Hepatocyte (in vitro differentiated cells): ENCODE measurements at regions not wholly inside any gene's neighbourhood (a gene's known extent, or its start where the extent isn't known, plus 50 kb on each side); places are given as distances from the start of the nearest gene placed in this dataset.

Experiments used
- DNase-seq: peaks from one replicate; pipeline ENCODE4 v3.0.0-alpha.2; 2016; ENCODE audit warnings: low spot score
- H2AFZ ChIP-seq: fragments of 200-600 bp; sonication (generic); 2 replicates; pipeline ENCODE4 v1.6.0; 2016; ENCODE audit warnings: antibody characterized with exemption, mild to moderate bottlenecking
- H3K27ac ChIP-seq: fragments of 200-600 bp; sonication (generic); 2 replicates; pipeline ENCODE4 v1.5.1; 2016; ENCODE audit warnings: mild to moderate bottlenecking
- H3K27me3 ChIP-seq: fragments of 200-600 bp; sonication (generic); 2 replicates; pipeline ENCODE4 v1.6.1; 2016
- H3K36me3 ChIP-seq: fragments of 200-600 bp; sonication (generic); replicated peaks from 2 replicates; pipeline ENCODE4 v1.5.1; 2016; ENCODE audit warnings: low read depth; ENCODE audit not compliant: insufficient read depth
- H3K4me1 ChIP-seq: fragments of 200-600 bp; sonication (generic); 2 replicates; pipeline ENCODE4 v1.5.1; 2016; ENCODE audit warnings: mild to moderate bottlenecking, moderate library complexity; ENCODE audit not compliant: insufficient read depth
- H3K4me2 ChIP-seq: fragments of 200-600 bp; sonication (generic); 2 replicates; pipeline ENCODE4 v1.6.0; 2016
- H3K4me3 ChIP-seq: fragments of 200-600 bp; sonication (generic); 2 replicates; pipeline ENCODE4 v1.5.1; 2016; ENCODE audit warnings: mild to moderate bottlenecking
- H3K79me2 ChIP-seq: fragments of 200-600 bp; sonication (generic); 2 replicates; pipeline ENCODE4 v1.6.0; 2017; ENCODE audit warnings: mild to moderate bottlenecking
- H3K9me2 ChIP-seq: fragments of 200-600 bp; sonication (generic); replicated peaks from 2 replicates; pipeline ENCODE4 v1.6.0; 2017; ENCODE audit warnings: mild to moderate bottlenecking; ENCODE audit not compliant: insufficient read depth
- H3K9me3 ChIP-seq: fragments of 200-600 bp; sonication (generic); 2 replicates; pipeline ENCODE4 v1.5.1; 2016; ENCODE audit warnings: low read depth, mild to moderate bottlenecking
- H4K20me1 ChIP-seq: fragments of 200-600 bp; sonication (generic); 2 replicates; pipeline ENCODE4 v1.6.0; 2016; ENCODE audit warnings: mild to moderate bottlenecking; ENCODE audit not compliant: insufficient read depth, poor library complexity, severe bottlenecking
- EZH2 ChIP-seq: fragments of 200-600 bp; sonication (generic); IDR thresholded peaks from 2 replicates; pipeline ENCODE4 v1.6.1; 2016; ENCODE audit warnings: antibody characterized with exemption, mild to moderate bottlenecking, borderline replicate concordance
- EZH2phosphoT487 ChIP-seq: fragments of 200-600 bp; sonication (generic); IDR thresholded peaks from one replicate; pipeline ENCODE4 v1.6.1; 2018; ENCODE audit warnings: antibody characterized with exemption, mild to moderate bottlenecking, low read depth, moderate library complexity; ENCODE audit not compliant: unreplicated experiment, severe bottlenecking
- WGBS: methylation state at CpG from one replicate; pipeline ENCODE4 v1.1.6; 2016; ENCODE audit warnings: low lambda C conversion rate; ENCODE audit errors: missing lambda C conversion rate; 5-methylcytosine and 5-hydroxymethylcytosine counted together
- TF ChIP-seq, protein P1 (sequence below): fragments of 200-600 bp; sonication (generic); IDR thresholded peaks from 2 replicates; pipeline ENCODE4 v1.5.1; 2016; ENCODE audit warnings: antibody characterized with exemption, mild to moderate bottlenecking; ENCODE audit not compliant: poor library complexity

DNA sequence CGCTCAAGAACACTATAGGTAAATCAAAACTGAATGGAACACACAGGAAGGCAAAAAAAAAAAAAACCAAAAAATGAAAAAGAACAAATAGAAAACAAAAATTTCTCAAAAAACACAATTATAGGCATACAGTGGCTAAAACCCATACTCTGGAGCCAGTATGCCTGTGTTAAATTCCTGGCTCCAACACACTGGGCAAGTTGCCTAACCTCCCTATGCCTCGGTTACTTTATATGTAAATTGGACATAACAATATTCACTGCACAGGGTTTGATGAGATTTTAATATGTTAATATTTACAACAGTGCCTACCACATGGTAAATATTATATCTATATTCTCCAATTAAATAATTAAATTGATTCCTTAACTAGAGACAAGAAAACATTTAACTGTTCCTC, 217.1 kb downstream of the HTR7 start:
- 83% methylated on average over 2 of the region's 2 CpGs for WGBS
- no peak for DNase-seq
- no peak overlapping the region for H3K4me2 ChIP-seq
- H3K9me2 ChIP-seq = no peaks in the 10 kb centered on the region
- no peaks in the 10 kb centered on the region for H3K9me3 ChIP-seq
- H4K20me1 ChIP-seq = no peaks in the 10 kb centered on the region
- H3K79me2 ChIP-seq = no peaks in the 10 kb centered on the region
- H3K27ac ChIP-seq = no peak overlapping the region
- H3K27me3 ChIP-seq = no peaks in the 10 kb centered on the region
- H2AFZ ChIP-seq = no peak overlapping the region
- H3K4me3 ChIP-seq = no peak overlapping the region
- peaks cover 8% of the 10 kb centered on the region for H3K4me1 ChIP-seq
- H3K36me3 ChIP-seq = no peaks in the 10 kb centered on the region
- TF ChIP-seq EZH2phosphoT487 = no peak
- TF ChIP-seq, protein P1, sequence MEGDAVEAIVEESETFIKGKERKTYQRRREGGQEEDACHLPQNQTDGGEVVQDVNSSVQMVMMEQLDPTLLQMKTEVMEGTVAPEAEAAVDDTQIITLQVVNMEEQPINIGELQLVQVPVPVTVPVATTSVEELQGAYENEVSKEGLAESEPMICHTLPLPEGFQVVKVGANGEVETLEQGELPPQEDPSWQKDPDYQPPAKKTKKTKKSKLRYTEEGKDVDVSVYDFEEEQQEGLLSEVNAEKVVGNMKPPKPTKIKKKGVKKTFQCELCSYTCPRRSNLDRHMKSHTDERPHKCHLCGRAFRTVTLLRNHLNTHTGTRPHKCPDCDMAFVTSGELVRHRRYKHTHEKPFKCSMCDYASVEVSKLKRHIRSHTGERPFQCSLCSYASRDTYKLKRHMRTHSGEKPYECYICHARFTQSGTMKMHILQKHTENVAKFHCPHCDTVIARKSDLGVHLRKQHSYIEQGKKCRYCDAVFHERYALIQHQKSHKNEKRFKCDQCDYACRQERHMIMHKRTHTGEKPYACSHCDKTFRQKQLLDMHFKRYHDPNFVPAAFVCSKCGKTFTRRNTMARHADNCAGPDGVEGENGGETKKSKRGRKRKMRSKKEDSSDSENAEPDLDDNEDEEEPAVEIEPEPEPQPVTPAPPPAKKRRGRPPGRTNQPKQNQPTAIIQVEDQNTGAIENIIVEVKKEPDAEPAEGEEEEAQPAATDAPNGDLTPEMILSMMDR = no peak
- no peak for TF ChIP-seq EZH2

DNA sequence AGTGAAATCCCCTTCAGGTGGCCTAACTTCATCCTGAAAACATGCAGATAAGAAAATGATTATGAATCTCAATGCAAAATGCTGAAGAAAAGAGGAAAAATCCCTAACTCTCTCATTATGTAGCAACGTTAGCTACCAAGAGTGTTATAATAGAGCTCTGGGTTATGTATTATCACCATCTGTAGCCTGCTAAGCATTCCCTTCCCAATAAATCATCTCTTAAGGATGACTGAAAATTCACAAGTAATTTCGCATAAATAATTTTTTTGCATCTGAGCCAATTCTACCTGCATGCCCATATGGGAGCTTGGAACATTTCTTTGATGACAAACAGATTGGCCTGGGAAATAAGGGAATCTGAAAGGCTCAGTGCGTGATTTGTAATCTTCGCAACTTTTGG, 216.1 kb downstream of the HTR7 start:
- Histone ChIP-seq H3K4me2 (no peak overlapping the region), H3K79me2 (no peaks in the 10 kb centered on the region), H3K9me2 (no peaks in the 10 kb centered on the region), H4K20me1 (no peaks in the 10 kb centered on the region), H3K27me3 (no peaks in the 10 kb centered on the region), H3K9me3 (no peaks in the 10 kb centered on the region), H3K4me1 (peaks cover 8% of the 10 kb centered on the region), H3K36me3 (no peaks in the 10 kb centered on the region), H3K27ac (no peak overlapping the region), H2AFZ (no peak overlapping the region), H3K4me3 (no peak overlapping the region)
- 59% methylated on average over 4 of the region's 4 CpGs for WGBS
- TF ChIP-seq, protein P1 = no peak
- no peak for TF ChIP-seq EZH2
- TF ChIP-seq EZH2phosphoT487 = no peak
- DNase-seq = no peak

DNA sequence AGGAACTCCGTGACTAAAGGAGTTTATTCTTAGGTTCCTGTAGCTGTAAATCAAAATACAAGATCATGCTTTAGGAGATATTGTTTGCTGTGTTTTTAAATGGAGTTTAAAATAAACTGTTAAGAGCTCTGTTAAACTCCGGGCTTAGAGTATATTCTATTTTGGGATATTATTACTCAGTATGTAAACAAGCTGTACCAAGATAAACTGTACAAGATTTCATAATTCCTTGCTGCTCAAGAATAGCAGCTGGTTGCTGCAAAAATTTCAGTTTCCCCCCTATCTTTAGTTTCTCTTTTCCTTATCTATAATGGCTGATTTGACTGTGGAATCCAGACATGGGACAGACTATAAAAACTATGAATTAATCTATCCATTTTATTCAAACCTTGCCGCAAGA, 215.7 kb downstream of the HTR7 start:
- no peak overlapping the region for H3K4me3 ChIP-seq
- H4K20me1 ChIP-seq = no peaks in the 10 kb centered on the region
- peak overlapping the region; percentile 15 for H3K27ac ChIP-seq
- no peak overlapping the region for H2AFZ ChIP-seq
- no peaks in the 10 kb centered on the region for H3K27me3 ChIP-seq
- DNase-seq = no peak
- H3K36me3 ChIP-seq = no peaks in the 10 kb centered on the region
- TF ChIP-seq EZH2phosphoT487 (no peak), EZH2 (no peak)
- TF ChIP-seq, protein P1 = no peak
- WGBS = 34% methylated on average over 3 of the region's 3 CpGs
- peaks cover 8% of the 10 kb centered on the region for H3K4me1 ChIP-seq
- H3K9me2 ChIP-seq = no peaks in the 10 kb centered on the region
- H3K4me2 ChIP-seq = peak overlapping the region; percentile 14
- H3K79me2 ChIP-seq = no peaks in the 10 kb centered on the region
- no peaks in the 10 kb centered on the region for H3K9me3 ChIP-seq

DNA sequence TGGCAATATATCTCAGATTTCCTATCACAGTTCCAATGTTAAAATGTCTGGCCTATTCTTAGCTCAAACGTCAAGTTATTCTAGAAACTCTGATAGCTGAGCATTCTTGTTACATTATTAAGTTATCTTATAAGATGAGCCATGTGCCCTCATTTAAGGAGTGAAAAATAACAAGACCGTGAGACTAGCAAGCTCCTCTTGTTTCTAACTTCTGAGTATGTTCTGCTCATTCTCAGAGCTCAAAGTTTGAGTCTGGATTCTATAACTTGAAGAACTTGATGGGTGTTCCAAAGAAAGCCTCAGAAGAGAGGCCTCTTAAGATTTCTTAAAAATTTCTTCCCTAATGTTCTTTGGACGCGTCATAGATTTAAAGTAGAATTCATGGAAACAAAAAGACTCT, 215.2 kb downstream of the HTR7 start:
- 58% methylated on average over 4 of the region's 4 CpGs for WGBS
- Histone ChIP-seq H3K27ac (peak overlapping the region; percentile 15), H3K4me2 (peak overlapping the region; percentile 14)

More for the DNA sequence above, 215.2 kb downstream of the HTR7 start:
- TF ChIP-seq, protein P1 = no peak
- TF ChIP-seq EZH2phosphoT487 (no peak), EZH2 (no peak)
- no peak overlapping the region for H3K4me3 ChIP-seq
- H3K9me2 ChIP-seq = no peaks in the 10 kb centered on the region
- no peaks in the 10 kb centered on the region for H4K20me1 ChIP-seq
- H3K79me2 ChIP-seq = no peaks in the 10 kb centered on the region
- no peak overlapping the region for H2AFZ ChIP-seq
- DNase-seq = no peak
- peaks cover 8% of the 10 kb centered on the region for H3K4me1 ChIP-seq
- H3K9me3 ChIP-seq = no peaks in the 10 kb centered on the region
- H3K36me3 ChIP-seq = no peaks in the 10 kb centered on the region
- no peaks in the 10 kb centered on the region for H3K27me3 ChIP-seq
